ENCODE measurements at regions not wholly inside any gene's neighbourhood (a gene's known extent, or its start where the extent isn't known, plus 50 kb on each side); places are given as distances from the start of the nearest gene placed in this dataset.

GRCh38 chr9:89924611-89925010 is 319.8 kb downstream of the GADD45G start:
- H3K9ac ChIP-seq (ENCODE audit: extremely low read depth, low read length, poor library complexity, severe bottlenecking): no peak overlapping the region
- Mint-ChIP-seq H3K36me3 (ENCODE audit: low read depth) (no peaks in the 10 kb centered on the region), H3K27me3 (ENCODE audit: insufficient read depth) (peaks cover 11% of the 10 kb centered on the region), H3K4me1 (peaks cover 5% of the 10 kb centered on the region), H3K9me3 (no peaks in the 10 kb centered on the region), H3K4me3 (no peak overlapping the region), H3K27ac (no peak overlapping the region)
- H3K36me3 ChIP-seq (ENCODE audit: control insufficient read depth, insufficient read depth, low read length): no peaks in the 10 kb centered on the region
- H3K27me3 ChIP-seq (ENCODE audit: control insufficient read depth, insufficient read depth, low read length, poor library complexity, severe bottlenecking): peaks cover 4% of the 10 kb centered on the region
- no peaks in the 10 kb centered on the region for H3K9me3 ChIP-seq (ENCODE audit: control insufficient read depth, low read length)
- H3K4me1 ChIP-seq (ENCODE audit: control insufficient read depth, insufficient read depth, low read length): no peaks in the 10 kb centered on the region
- no peak overlapping the region for H3K27ac ChIP-seq (ENCODE audit: low read depth, low read length)
- no peak overlapping the region for H3K4me3 ChIP-seq (ENCODE audit: low read length)
- DNase-seq: peak; percentile 44
- TF ChIP-seq, protein P1, sequence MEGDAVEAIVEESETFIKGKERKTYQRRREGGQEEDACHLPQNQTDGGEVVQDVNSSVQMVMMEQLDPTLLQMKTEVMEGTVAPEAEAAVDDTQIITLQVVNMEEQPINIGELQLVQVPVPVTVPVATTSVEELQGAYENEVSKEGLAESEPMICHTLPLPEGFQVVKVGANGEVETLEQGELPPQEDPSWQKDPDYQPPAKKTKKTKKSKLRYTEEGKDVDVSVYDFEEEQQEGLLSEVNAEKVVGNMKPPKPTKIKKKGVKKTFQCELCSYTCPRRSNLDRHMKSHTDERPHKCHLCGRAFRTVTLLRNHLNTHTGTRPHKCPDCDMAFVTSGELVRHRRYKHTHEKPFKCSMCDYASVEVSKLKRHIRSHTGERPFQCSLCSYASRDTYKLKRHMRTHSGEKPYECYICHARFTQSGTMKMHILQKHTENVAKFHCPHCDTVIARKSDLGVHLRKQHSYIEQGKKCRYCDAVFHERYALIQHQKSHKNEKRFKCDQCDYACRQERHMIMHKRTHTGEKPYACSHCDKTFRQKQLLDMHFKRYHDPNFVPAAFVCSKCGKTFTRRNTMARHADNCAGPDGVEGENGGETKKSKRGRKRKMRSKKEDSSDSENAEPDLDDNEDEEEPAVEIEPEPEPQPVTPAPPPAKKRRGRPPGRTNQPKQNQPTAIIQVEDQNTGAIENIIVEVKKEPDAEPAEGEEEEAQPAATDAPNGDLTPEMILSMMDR (conservative IDR thresholded peaks at IDR 0.05): peak; percentile 5
- 89 to 100% methylated on average over 1 to 2 of the region's 2 CpGs for WGBS, 2 experiments (ENCODE audit: insufficient coverage in 1 of 2, insufficient read length in 1 of 2)

GRCh38 chr9:89926167-89926566 is 321.4 kb downstream of the GADD45G start:
- DNase-seq: no peak
- Mint-ChIP-seq H3K4me1 (peaks cover 3% of the 10 kb centered on the region), H3K4me3 (no peak overlapping the region), H3K27ac (no peak overlapping the region), H3K27me3 (ENCODE audit: insufficient read depth) (peaks cover 10% of the 10 kb centered on the region), H3K9me3 (no peaks in the 10 kb centered on the region), H3K36me3 (ENCODE audit: low read depth) (no peaks in the 10 kb centered on the region)
- H3K9me3 ChIP-seq (ENCODE audit: control insufficient read depth, low read length): no peaks in the 10 kb centered on the region
- 90 to 100% methylated on average over 1 to 5 of the region's 5 CpGs for WGBS, 2 experiments (ENCODE audit: insufficient coverage in 1 of 2, insufficient read length in 1 of 2)
- no peak overlapping the region for H3K4me3 ChIP-seq (ENCODE audit: low read length)
- peaks cover under 1% of the 10 kb centered on the region for H3K27me3 ChIP-seq (ENCODE audit: control insufficient read depth, insufficient read depth, low read length, poor library complexity, severe bottlenecking)
- H3K9ac ChIP-seq (ENCODE audit: extremely low read depth, low read length, poor library complexity, severe bottlenecking): no peak overlapping the region
- no peaks in the 10 kb centered on the region for H3K4me1 ChIP-seq (ENCODE audit: control insufficient read depth, insufficient read depth, low read length)
- no peaks in the 10 kb centered on the region for H3K36me3 ChIP-seq (ENCODE audit: control insufficient read depth, insufficient read depth, low read length)
- TF ChIP-seq, protein P1 (conservative IDR thresholded peaks at IDR 0.05): no peak
- no peak overlapping the region for H3K27ac ChIP-seq (ENCODE audit: low read depth, low read length)

DNA sequence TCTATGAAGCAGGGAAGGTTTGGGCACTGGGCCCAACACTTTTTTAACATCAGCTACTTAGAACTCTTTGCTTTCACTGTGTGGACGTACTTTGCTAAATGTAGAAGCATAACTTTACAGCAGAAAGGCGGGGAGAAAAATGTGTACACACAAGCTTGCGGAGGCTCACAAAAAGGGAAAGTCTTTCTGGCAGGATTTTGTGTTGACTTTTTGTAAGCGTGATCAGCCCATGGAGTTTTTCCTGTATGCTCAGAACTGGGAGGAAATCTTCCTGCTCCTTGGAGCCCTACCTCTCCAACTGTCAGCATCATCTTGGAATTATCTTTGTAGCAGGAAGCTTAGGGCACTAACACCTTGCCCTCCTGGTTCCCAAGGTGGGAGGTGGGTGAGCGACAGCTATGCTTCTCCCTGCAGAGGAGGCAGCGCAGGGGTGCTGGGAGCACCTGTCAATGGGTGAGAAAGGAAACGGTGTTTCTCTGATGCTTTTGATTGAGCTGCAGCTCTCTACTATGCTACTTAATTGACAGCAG is 321.9 kb downstream of the GADD45G start:
- Mint-ChIP-seq H3K9me3 (no peaks in the 10 kb centered on the region), H3K27me3 (ENCODE audit: insufficient read depth) (peaks cover 9% of the 10 kb centered on the region), H3K27ac (no peak overlapping the region), H3K4me1 (peaks cover 3% of the 10 kb centered on the region), H3K36me3 (ENCODE audit: low read depth) (no peaks in the 10 kb centered on the region), H3K4me3 (no peak overlapping the region)
- H3K27ac ChIP-seq (ENCODE audit: low read depth, low read length): no peak overlapping the region
- TF ChIP-seq, protein P1 (conservative IDR thresholded peaks at IDR 0.05): no peak
- H3K36me3 ChIP-seq (ENCODE audit: control insufficient read depth, insufficient read depth, low read length): no peaks in the 10 kb centered on the region
- no peaks in the 10 kb centered on the region for H3K4me1 ChIP-seq (ENCODE audit: control insufficient read depth, insufficient read depth, low read length)
- H3K4me3 ChIP-seq (ENCODE audit: low read length): no peak overlapping the region
- peak; percentile 14 for DNase-seq
- no peak overlapping the region for H3K9ac ChIP-seq (ENCODE audit: extremely low read depth, low read length, poor library complexity, severe bottlenecking)
- no peaks in the 10 kb centered on the region for H3K27me3 ChIP-seq (ENCODE audit: control insufficient read depth, insufficient read depth, low read length, poor library complexity, severe bottlenecking)
- H3K9me3 ChIP-seq (ENCODE audit: control insufficient read depth, low read length): no peaks in the 10 kb centered on the region
- WGBS, 2 experiments (ENCODE audit: insufficient coverage in 1 of 2, insufficient read length in 1 of 2): 83 to 90% methylated on average over 6 to 7 of the region's 7 CpGs

Data from endodermal cell (in vitro differentiated cells).